ENCODE measurements at regions not wholly inside any gene's neighbourhood (a gene's known extent, or its start where the extent isn't known, plus 50 kb on each side); places are given as distances from the start of the nearest gene placed in this dataset.

GRCh38 chr14:71469643-71470335 lies 462.4 kb upstream of the RGS6 start:
- WGBS (ENCODE audit: extremely low coverage, insufficient read length, low lambda C conversion rate), result no CpG with 5 or more reads among the region's 6 CpGs
- H2BK20ac ChIP-seq (ENCODE audit: low read depth, low read length, poor library complexity, severe bottlenecking), result no peak overlapping the region
- no peak overlapping the region for H4K91ac ChIP-seq (ENCODE audit: insufficient read length, low read depth, low read length)
- no peak for TF ChIP-seq CTCF (conservative IDR thresholded peaks at IDR 0.05)
- H4K20me1 ChIP-seq (ENCODE audit: control insufficient read depth, insufficient read depth, insufficient read length), result no peaks in the 10 kb centered on the region
- no peaks in the 10 kb centered on the region for H3K27me3 Mint-ChIP-seq (ENCODE audit: low read depth)
- H3K27ac Mint-ChIP-seq, result peak overlapping the region in 1 of 3 experiments; percentile 62; a peak in 2 of 7 replicates
- H3K27ac ChIP-seq (ENCODE audit: insufficient read length, low read depth, low read length), result no peak overlapping the region
- H2BK5ac ChIP-seq (ENCODE audit: insufficient read length, low read length), result no peak overlapping the region
- H3K18ac ChIP-seq (ENCODE audit: insufficient read length, low read depth, low read length), result no peak overlapping the region
- H3T11ph ChIP-seq (ENCODE audit: low read length), result no peak overlapping the region
- no peak overlapping the region for H3K4me3 Mint-ChIP-seq
- H2BK120ac ChIP-seq (ENCODE audit: low read depth, low read length, poor library complexity, severe bottlenecking), result no peak overlapping the region
- H3K4me1 ChIP-seq (ENCODE audit: insufficient read depth, low read length), result no peaks in the 10 kb centered on the region; the same call in 1 of the 2 replicates
- H2BK15ac ChIP-seq (ENCODE audit: low read depth, low read length), result no peak overlapping the region
- H2AFZ ChIP-seq (ENCODE audit: low read length), result no peak overlapping the region
- H3K27me3 ChIP-seq (ENCODE audit: insufficient read depth, low read length), result no peaks in the 10 kb centered on the region
- no peak overlapping the region for H3K4me2 ChIP-seq (ENCODE audit: insufficient read depth, insufficient read length, low read length)
- H3K14ac ChIP-seq (ENCODE audit: insufficient read depth, low read length), result no peak overlapping the region
- no peak overlapping the region for H2BK12ac ChIP-seq (ENCODE audit: insufficient read length, low read depth, low read length)
- no peak overlapping the region for H3K9ac ChIP-seq (ENCODE audit: extremely low read depth, insufficient read length, low read length)
- H4K8ac ChIP-seq (replicated peaks; ENCODE audit: insufficient read length, low read depth, low read length), result no peak overlapping the region
- H3K23ac ChIP-seq (ENCODE audit: insufficient read length, low read depth, low read length), result no peak overlapping the region
- no peak overlapping the region for H2AK5ac ChIP-seq (ENCODE audit: insufficient read length, low read length)
- H3K9me3 ChIP-seq (ENCODE audit: control insufficient read depth, low read depth, low read length), result no peaks in the 10 kb centered on the region
- H3K56ac ChIP-seq (ENCODE audit: insufficient read length, low read depth, low read length), result no peak overlapping the region
- no peak for DNase-seq
- H3K4me1 Mint-ChIP-seq, result peaks cover 16 to 19% of the 10 kb centered on the region in 2 experiments
- no peaks in the 10 kb centered on the region for H3K79me1 ChIP-seq (ENCODE audit: insufficient read depth, low read depth, low read length, poor library complexity, severe bottlenecking)
- H3K9me3 Mint-ChIP-seq, result no peaks in the 10 kb centered on the region; a peak in 2 of 5 replicates
- no peak overlapping the region for H4K5ac ChIP-seq (ENCODE audit: insufficient read length, low read depth, low read length)
- H3K23me2 ChIP-seq (ENCODE audit: insufficient read length, low read depth, low read length, poor library complexity, severe bottlenecking), result no peaks in the 10 kb centered on the region
- no peak overlapping the region for H3K4ac ChIP-seq (ENCODE audit: low read depth, low read length)
- H3K79me2 ChIP-seq (ENCODE audit: insufficient read depth, low read length), result no peaks in the 10 kb centered on the region; the same call in 1 of the 2 replicates
- H3K36me3 Mint-ChIP-seq (ENCODE audit: insufficient read depth in 1 of 3, low read depth in 3 of 3), result peaks cover 2 to 9% (median 6%) of the 10 kb centered on the region in 3 experiments; a peak in 5 of 7 replicates
